Transverse colon (tissue), 4 donors: ENCODE measurements at regions not wholly inside any gene's neighbourhood (a gene's known extent, or its start where the extent isn't known, plus 50 kb on each side); places are given as distances from the start of the nearest gene placed in this dataset.

Experiments
- DNase-seq: peaks from one replicate; pipeline ENCODE4 v3.0.0-alpha.2; 2019
- H3K27ac ChIP-seq, 4 donors: fragments of 200-600 bp; sonication (generic); 2 replicates each; pipeline ENCODE4 v1.5.1; 2016 to 2018; ENCODE audit warnings: inconsistent platforms in 4 of 4
- H3K27me3 ChIP-seq: fragments of 200-600 bp; sonication (generic); 2 replicates; pipeline ENCODE4 v1.5.1; 2017; ENCODE audit warnings: inconsistent platforms
- H3K36me3 ChIP-seq, 4 donors: fragments of 200-600 bp; sonication (generic); 2 replicates each; pipeline ENCODE4 v1.5.1; 2017 to 2019; ENCODE audit warnings: inconsistent platforms in 4 of 4
- H3K4me1 ChIP-seq, 4 donors: fragments of 200-600 bp; sonication (generic); 2 replicates each; pipeline ENCODE4 v1.5.1; 2017 to 2020; ENCODE audit warnings: inconsistent platforms in 4 of 4
- H3K4me3 ChIP-seq, 4 donors: fragments of 200-600 bp; sonication (generic); 1 replicate in 1 of 4; 2 replicates in 3 of 4; pipeline versions ENCODE4 v1.5.1 to v1.6.1; 2017 to 2019; ENCODE audit warnings: inconsistent platforms in 4 of 4
- H3K9me3 ChIP-seq, 2 donors: fragments of 200-600 bp; sonication (generic); 2 replicates each; pipeline ENCODE4 v1.5.1; 2017 to 2019; ENCODE audit warnings: inconsistent platforms in 2 of 2
- EP300 ChIP-seq: sonication (generic); formaldehyde crosslinking; IDR thresholded peaks from one replicate; pipeline ENCODE4 v1.6.1; 2017; ENCODE audit warnings: antibody characterized with exemption, low read depth
- POLR2A ChIP-seq: fragments of 450-650 bp; IDR thresholded peaks from one replicate; pipeline ENCODE4 v1.6.1; 2016; ENCODE audit warnings: antibody characterized with exemption, mild to moderate bottlenecking, moderate library complexity
- POLR2AphosphoS5 ChIP-seq, 3 donors: sonication (generic); formaldehyde crosslinking; IDR thresholded peaks; one replicate each; pipeline ENCODE4 v1.6.1; 2016; ENCODE audit warnings: antibody characterized with exemption in 3 of 3
- WGBS, 2 donors: methylation state at CpG; one replicate each; pipeline ENCODE4 v1.1.5; 2018; ENCODE audit warnings: low coverage in 1 of 2; 5-methylcytosine and 5-hydroxymethylcytosine counted together
- in situ Hi-C, 4 donors: fragments of 200-750 bp; cut with MboI; loops; one replicate each; pipeline versions ENCODE4 v1.15.0 to v1.15.1; 2017; ENCODE audit warnings: low sequenced_read_pairs in 3 of 4, low pct_ligation_motif_present in 1 of 4, low pct_unique_long_range_greater_than_20kb in 1 of 4
- intact Hi-C: fragments of 100-400 bp; cut with DNase I; formaldehyde crosslinking; loops from one replicate; pipeline ENCODE4 v1.15.1; 2023; ENCODE audit warnings: low total_unique reads
- TF ChIP-seq, protein P1 (sequence below), 5 experiments: fragments of 200-600 bp in 3 of 5; fragments of 450-650 bp in 2 of 5; sonication (generic) in 3 of 5; IDR thresholded peaks; 1 replicate in 2 of 5; 2 replicates in 3 of 5; pipeline ENCODE4 v1.5.1; 2016 to 2017; ENCODE audit warnings: antibody characterized with exemption in 5 of 5, inconsistent platforms in 3 of 5, mild to moderate bottlenecking in 2 of 5, moderate library complexity in 1 of 5

- TF ChIP-seq, protein P1, sequence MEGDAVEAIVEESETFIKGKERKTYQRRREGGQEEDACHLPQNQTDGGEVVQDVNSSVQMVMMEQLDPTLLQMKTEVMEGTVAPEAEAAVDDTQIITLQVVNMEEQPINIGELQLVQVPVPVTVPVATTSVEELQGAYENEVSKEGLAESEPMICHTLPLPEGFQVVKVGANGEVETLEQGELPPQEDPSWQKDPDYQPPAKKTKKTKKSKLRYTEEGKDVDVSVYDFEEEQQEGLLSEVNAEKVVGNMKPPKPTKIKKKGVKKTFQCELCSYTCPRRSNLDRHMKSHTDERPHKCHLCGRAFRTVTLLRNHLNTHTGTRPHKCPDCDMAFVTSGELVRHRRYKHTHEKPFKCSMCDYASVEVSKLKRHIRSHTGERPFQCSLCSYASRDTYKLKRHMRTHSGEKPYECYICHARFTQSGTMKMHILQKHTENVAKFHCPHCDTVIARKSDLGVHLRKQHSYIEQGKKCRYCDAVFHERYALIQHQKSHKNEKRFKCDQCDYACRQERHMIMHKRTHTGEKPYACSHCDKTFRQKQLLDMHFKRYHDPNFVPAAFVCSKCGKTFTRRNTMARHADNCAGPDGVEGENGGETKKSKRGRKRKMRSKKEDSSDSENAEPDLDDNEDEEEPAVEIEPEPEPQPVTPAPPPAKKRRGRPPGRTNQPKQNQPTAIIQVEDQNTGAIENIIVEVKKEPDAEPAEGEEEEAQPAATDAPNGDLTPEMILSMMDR (IDR thresholded peaks at IDR 0.05): no peak
- peaks cover 0 to 6% of the 10 kb centered on the region in 2 donors for H3K9me3 ChIP-seq
- H3K4me1 ChIP-seq: no peaks in the 10 kb centered on the region
- no peaks in the 10 kb centered on the region for H3K36me3 ChIP-seq
- DNase-seq: no peak
- no peak overlapping the region for H3K4me3 ChIP-seq
- H3K27ac ChIP-seq: no peak overlapping the region
- in situ Hi-C loops (no loop called here), intact Hi-C loops (no loop called here)
- WGBS, 2 donors: 39 to 47% methylated on average over 2 of the region's 2 CpGs
- no peaks in the 10 kb centered on the region for H3K27me3 ChIP-seq
Measured at GRCh38 chr1:214830941-214831340, 227.9 kb downstream of the CENPF start.

DNA sequence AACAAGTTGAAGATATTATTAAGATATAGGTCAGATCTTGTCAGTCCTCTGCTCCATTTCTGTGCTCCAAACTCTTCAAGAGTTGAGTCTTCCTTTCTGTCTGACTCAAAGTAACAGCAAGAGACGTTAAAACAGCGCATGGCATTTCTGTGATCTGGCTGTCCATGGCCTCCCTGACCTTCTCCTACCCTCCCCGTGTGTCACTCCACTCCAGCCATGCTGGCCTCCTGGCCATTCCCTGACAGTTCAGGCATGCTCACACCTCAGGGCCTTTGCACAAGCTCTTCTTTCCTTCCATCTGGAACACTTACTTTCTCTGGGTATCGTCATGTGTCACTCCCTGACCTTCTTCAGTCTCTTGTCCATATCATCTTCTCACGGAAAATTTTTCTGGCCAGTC, 229.0 kb downstream of the CENPF start:
- in situ Hi-C loops: no loop called here
- H3K4me1 ChIP-seq: no peaks in the 10 kb centered on the region
- H3K9me3 ChIP-seq: peaks cover 0 to under 1% of the 10 kb centered on the region in 2 donors
- WGBS, 2 donors: 74 to 81% methylated on average over 3 to 5 of the region's 5 CpGs
- TF ChIP-seq, protein P1 (IDR thresholded peaks at IDR 0.05): no peak
- TF ChIP-seq EP300 (no peak), POLR2A (no peak), POLR2AphosphoS5 (IDR thresholded peaks at IDR 0.05) (no peak)
- DNase-seq: no peak
- H3K27ac ChIP-seq: no peak overlapping the region
- H3K27me3 ChIP-seq: no peaks in the 10 kb centered on the region
- H3K4me3 ChIP-seq: no peak overlapping the region
- intact Hi-C loops: no loop called here
- no peaks in the 10 kb centered on the region for H3K36me3 ChIP-seq

GRCh38 chr1:214833178-214833756, 230.3 kb downstream of the CENPF start:
- Histone ChIP-seq H3K4me3 (no peak overlapping the region), H3K27ac (no peak overlapping the region), H3K36me3 (no peaks in the 10 kb centered on the region), H3K4me1 (no peaks in the 10 kb centered on the region), H3K9me3 (no peaks in the 10 kb centered on the region), H3K27me3 (no peaks in the 10 kb centered on the region)
- in situ Hi-C loops: no loop called here
- intact Hi-C loops: no loop called here
- DNase-seq: no peak
- WGBS, 2 donors: 36 to 50% methylated on average over 2 of the region's 2 CpGs
- no peak for TF ChIP-seq POLR2A
- no peak for TF ChIP-seq EP300
- TF ChIP-seq POLR2AphosphoS5 (IDR thresholded peaks at IDR 0.05): no peak
- TF ChIP-seq, protein P1 (IDR thresholded peaks at IDR 0.05): no peak

- no peaks in the 10 kb centered on the region for H3K36me3 ChIP-seq
- no peaks in the 10 kb centered on the region for H3K27me3 ChIP-seq
- 76 to 80% methylated on average over 2 of the region's 2 CpGs for WGBS, 2 donors
- no peak overlapping the region for H3K4me3 ChIP-seq
- DNase-seq: no peak
- intact Hi-C loops (no loop called here), in situ Hi-C loops (no loop called here)
- no peaks in the 10 kb centered on the region for H3K4me1 ChIP-seq
- TF ChIP-seq POLR2AphosphoS5 (IDR thresholded peaks at IDR 0.05) (no peak), POLR2A (no peak), EP300 (no peak)
- TF ChIP-seq, protein P1 (IDR thresholded peaks at IDR 0.05): no peak
- no peak overlapping the region for H3K27ac ChIP-seq
- no peaks in the 10 kb centered on the region for H3K9me3 ChIP-seq
Measured at GRCh38 chr1:214837376-214837775, 234.4 kb downstream of the CENPF start.
